GM12878 (cell line): ENCODE measurements at regions not wholly inside any gene's neighbourhood (a gene's known extent, or its start where the extent isn't known, plus 50 kb on each side); places are given as distances from the start of the nearest gene placed in this dataset.
A peak's percentile ranks its signal among the peaks of the same experiment; 100 is the strongest.

Source experiments
- BRCA1 ChIP-seq: IDR thresholded peaks from 2 replicates; pipeline ENCODE4 v1.6.1; 2011; ENCODE audit warnings: low read depth, low read length, improper control_type of control experiment
- EZH2 ChIP-seq: IDR thresholded peaks from 2 replicates; pipeline ENCODE4 v1.6.1; 2012; ENCODE audit warnings: low read depth, mild to moderate bottlenecking, control low read depth, inconsistent platforms, low read length, borderline replicate concordance; ENCODE audit not compliant: control insufficient read depth
- HDGF ChIP-seq: fragments of 450-650 bp; IDR thresholded peaks from 2 replicates; pipeline ENCODE4 v1.6.1; 2016; ENCODE audit warnings: antibody characterized with exemption
- IKZF1 ChIP-seq: fragments of 450-650 bp; conservative IDR thresholded peaks from 2 replicates; pipeline ENCODE4 v1.6.1; 2017; ENCODE audit warnings: antibody characterized with exemption, mild to moderate bottlenecking
- IKZF2 ChIP-seq, 2 experiments: fragments of 450-650 bp; IDR thresholded peaks; 2 replicates each; pipeline ENCODE4 v1.6.1; 2017; ENCODE audit warnings: mild to moderate bottlenecking in 2 of 2, moderate library complexity in 2 of 2
- MYC ChIP-seq: IDR thresholded peaks from 2 replicates; pipeline ENCODE4 v1.6.1; 2011; ENCODE audit warnings: mild to moderate bottlenecking, low read length, moderate library complexity, inconsistent platforms; ENCODE audit not compliant: insufficient read depth, insufficient replicate concordance, insufficient read length, severe bottlenecking
- NRF1 ChIP-seq: conservative IDR thresholded peaks from 2 replicates; pipeline ENCODE4 v1.6.1; 2011; ENCODE audit warnings: mild to moderate bottlenecking, low read depth, low read length, improper control_type of control experiment
- SMAD1 ChIP-seq: fragments of 450-650 bp; IDR thresholded peaks from 2 replicates; pipeline ENCODE4 v1.6.1; 2018; ENCODE audit warnings: mild to moderate bottlenecking, low read depth; ENCODE audit not compliant: partially characterized antibody
- SPI1 ChIP-seq: IDR thresholded peaks from 2 replicates; pipeline ENCODE4 v1.6.1; 2011; ENCODE audit warnings: low read depth, mild to moderate bottlenecking, low read length, moderate library complexity, borderline replicate concordance; ENCODE audit not compliant: insufficient read depth
- YY1 ChIP-seq: IDR thresholded peaks from 2 replicates; pipeline ENCODE4 v1.6.1; 2011; ENCODE audit warnings: low read depth, mild to moderate bottlenecking, low read length
- ZNF274 ChIP-seq: IDR thresholded peaks from one replicate; pipeline ENCODE4 v1.8.0; 2011; ENCODE audit not compliant: insufficient read length, insufficient read depth
- ZZZ3 ChIP-seq: IDR thresholded peaks from 2 replicates; pipeline ENCODE4 v1.6.1; 2011; ENCODE audit warnings: low read depth; ENCODE audit not compliant: control insufficient read depth, insufficient read length
- TF ChIP-seq, protein P1 (sequence below): fragments of 150-350 bp; IDR thresholded peaks from 2 replicates; pipeline ENCODE4 v1.6.1; 2014; ENCODE audit warnings: mild to moderate bottlenecking, low read depth, low read length
- TF ChIP-seq, protein P2 (sequence below): fragments of 450-650 bp; IDR thresholded peaks from 2 replicates; pipeline ENCODE4 v1.6.1; 2018; ENCODE audit warnings: borderline replicate concordance, mild to moderate bottlenecking; ENCODE audit not compliant: partially characterized antibody
- TF ChIP-seq, protein P3 (sequence below): fragments of 450-650 bp; IDR thresholded peaks from 2 replicates; pipeline ENCODE4 v1.6.1; 2016; ENCODE audit warnings: mild to moderate bottlenecking
- TF ChIP-seq, protein P4 (sequence below): IDR thresholded peaks from 2 replicates; pipeline ENCODE4 v1.6.1; 2011; ENCODE audit warnings: low read depth, mild to moderate bottlenecking, low read length, moderate library complexity, borderline replicate concordance; ENCODE audit errors: extremely low read depth
- TF ChIP-seq, protein P5 (sequence below): fragments of 450-650 bp; IDR thresholded peaks from 2 replicates; pipeline ENCODE4 v1.6.1; 2017; ENCODE audit warnings: mild to moderate bottlenecking

DNA sequence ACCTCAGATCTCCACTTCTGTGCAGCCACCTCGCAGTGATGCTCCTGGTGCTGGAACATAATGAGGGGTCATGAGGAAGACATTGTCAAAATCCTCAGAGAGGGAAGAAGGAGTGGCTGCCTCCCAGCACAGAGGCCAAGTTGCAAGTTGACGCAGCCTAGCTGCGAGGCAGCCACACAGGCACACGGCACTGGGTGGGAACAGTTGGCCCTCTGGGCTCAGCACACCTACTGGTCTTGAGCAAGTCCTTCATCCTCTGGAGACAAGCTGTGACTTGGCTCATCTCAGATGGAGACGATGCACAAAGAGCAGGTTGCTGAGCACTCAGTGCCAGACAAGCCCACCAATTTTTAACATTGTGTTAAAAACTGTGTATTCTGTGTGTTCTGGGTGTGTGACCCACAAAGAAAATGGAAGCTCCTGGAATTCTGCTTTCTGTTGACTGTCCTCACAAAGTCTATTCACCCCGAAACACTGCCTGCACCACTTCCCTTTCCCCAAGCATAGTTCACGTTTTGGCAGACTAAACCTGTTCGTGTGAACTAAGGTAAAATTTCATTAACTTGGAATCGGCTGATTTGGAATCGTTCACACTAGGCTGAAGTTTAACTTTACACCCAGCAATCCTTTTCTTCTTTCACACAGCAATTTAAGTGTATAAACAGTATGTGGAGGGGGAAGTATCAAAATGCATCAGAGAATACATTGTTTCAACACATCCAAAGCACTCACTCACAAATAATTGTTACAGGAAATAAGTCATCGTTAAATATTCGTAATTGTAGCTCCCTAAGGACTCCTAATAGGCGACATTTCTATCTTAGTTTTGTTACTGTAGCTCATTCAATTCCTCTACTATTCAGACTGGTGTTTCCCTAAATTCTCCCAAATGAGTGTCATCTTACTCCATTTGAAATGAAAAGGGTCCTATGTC lies 266.6 kb upstream of the ID2 start (continued):
- TF ChIP-seq, protein P1, sequence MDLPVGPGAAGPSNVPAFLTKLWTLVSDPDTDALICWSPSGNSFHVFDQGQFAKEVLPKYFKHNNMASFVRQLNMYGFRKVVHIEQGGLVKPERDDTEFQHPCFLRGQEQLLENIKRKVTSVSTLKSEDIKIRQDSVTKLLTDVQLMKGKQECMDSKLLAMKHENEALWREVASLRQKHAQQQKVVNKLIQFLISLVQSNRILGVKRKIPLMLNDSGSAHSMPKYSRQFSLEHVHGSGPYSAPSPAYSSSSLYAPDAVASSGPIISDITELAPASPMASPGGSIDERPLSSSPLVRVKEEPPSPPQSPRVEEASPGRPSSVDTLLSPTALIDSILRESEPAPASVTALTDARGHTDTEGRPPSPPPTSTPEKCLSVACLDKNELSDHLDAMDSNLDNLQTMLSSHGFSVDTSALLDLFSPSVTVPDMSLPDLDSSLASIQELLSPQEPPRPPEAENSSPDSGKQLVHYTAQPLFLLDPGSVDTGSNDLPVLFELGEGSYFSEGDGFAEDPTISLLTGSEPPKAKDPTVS: no peak
- TF ChIP-seq ZZZ3 (no peak), YY1 (no peak), SMAD1 (peak; percentile 42), MYC (no peak), EZH2 (no peak), HDGF (no peak), ZNF274 (no peak), NRF1 (no peak), BRCA1 (no peak), IKZF2 (IDR thresholded peaks at IDR 0.05) (peak; percentile 53 to 61; a peak in 2 of 4 replicates), SPI1 (peak; percentile 80; the same call in 1 of the 2 replicates), IKZF1 (peak; percentile 43; the same call in 1 of the 2 replicates)
- TF ChIP-seq, protein P2, sequence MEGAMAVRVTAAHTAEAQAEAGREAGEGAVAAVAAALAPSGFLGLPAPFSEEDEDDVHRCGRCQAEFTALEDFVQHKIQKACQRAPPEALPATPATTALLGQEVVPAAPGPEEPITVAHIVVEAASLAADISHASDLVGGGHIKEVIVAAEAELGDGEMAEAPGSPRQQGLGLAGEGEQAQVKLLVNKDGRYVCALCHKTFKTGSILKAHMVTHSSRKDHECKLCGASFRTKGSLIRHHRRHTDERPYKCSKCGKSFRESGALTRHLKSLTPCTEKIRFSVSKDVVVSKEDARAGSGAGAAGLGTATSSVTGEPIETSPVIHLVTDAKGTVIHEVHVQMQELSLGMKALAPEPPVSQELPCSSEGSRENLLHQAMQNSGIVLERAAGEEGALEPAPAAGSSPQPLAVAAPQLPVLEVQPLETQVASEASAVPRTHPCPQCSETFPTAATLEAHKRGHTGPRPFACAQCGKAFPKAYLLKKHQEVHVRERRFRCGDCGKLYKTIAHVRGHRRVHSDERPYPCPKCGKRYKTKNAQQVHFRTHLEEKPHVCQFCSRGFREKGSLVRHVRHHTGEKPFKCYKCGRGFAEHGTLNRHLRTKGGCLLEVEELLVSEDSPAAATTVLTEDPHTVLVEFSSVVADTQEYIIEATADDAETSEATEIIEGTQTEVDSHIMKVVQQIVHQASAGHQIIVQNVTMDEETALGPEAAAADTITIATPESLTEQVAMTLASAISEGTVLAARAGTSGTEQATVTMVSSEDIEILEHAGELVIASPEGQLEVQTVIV: no peak
- TF ChIP-seq, protein P3, sequence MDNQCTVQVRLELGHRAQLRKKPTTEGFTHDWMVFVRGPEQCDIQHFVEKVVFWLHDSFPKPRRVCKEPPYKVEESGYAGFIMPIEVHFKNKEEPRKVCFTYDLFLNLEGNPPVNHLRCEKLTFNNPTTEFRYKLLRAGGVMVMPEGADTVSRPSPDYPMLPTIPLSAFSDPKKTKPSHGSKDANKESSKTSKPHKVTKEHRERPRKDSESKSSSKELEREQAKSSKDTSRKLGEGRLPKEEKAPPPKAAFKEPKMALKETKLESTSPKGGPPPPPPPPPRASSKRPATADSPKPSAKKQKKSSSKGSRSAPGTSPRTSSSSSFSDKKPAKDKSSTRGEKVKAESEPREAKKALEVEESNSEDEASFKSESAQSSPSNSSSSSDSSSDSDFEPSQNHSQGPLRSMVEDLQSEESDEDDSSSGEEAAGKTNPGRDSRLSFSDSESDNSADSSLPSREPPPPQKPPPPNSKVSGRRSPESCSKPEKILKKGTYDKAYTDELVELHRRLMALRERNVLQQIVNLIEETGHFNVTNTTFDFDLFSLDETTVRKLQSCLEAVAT: 0 out of 2 replicates have a peak, but pooled peaks have one; percentile 22
- TF ChIP-seq, protein P4, sequence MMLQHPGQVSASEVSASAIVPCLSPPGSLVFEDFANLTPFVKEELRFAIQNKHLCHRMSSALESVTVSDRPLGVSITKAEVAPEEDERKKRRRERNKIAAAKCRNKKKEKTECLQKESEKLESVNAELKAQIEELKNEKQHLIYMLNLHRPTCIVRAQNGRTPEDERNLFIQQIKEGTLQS: no peak
- TF ChIP-seq, protein P5, sequence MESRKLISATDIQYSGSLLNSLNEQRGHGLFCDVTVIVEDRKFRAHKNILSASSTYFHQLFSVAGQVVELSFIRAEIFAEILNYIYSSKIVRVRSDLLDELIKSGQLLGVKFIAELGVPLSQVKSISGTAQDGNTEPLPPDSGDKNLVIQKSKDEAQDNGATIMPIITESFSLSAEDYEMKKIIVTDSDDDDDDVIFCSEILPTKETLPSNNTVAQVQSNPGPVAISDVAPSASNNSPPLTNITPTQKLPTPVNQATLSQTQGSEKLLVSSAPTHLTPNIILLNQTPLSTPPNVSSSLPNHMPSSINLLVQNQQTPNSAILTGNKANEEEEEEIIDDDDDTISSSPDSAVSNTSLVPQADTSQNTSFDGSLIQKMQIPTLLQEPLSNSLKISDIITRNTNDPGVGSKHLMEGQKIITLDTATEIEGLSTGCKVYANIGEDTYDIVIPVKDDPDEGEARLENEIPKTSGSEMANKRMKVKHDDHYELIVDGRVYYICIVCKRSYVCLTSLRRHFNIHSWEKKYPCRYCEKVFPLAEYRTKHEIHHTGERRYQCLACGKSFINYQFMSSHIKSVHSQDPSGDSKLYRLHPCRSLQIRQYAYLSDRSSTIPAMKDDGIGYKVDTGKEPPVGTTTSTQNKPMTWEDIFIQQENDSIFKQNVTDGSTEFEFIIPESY: no peak
